CD4-positive, alpha-beta T cell treated with Interleukin-4 for 4 hours (primary cell): ENCODE measurements at regions not wholly inside any gene's neighbourhood (a gene's known extent, or its start where the extent isn't known, plus 50 kb on each side); places are given as distances from the start of the nearest gene placed in this dataset.
"Not testable (repeated sequence)": the region's sequence is repeated elsewhere in the genome, so short reads cannot be mapped to it uniquely, and the experiment has no call there.

Experiments
- DNase-seq: peaks from one replicate; pipeline ENCODE4 v3.0.0-alpha.2; 2020

- no peak for DNase-seq
Observed at GRCh38 chr10:81502677-81503359, 372.2 kb upstream of the NRG3 start.

GRCh38 chr10:81505777-81506176 lies 369.2 kb upstream of the NRG3 start:
- DNase-seq: not testable (repeated sequence)

- DNase-seq: no peak
Observed at GRCh38 chr10:81514811-81515210, 360.2 kb upstream of the NRG3 start.

- DNase-seq: no peak
Observed at GRCh38 chr10:81520688-81521087, 354.3 kb upstream of the NRG3 start.

- DNase-seq: no peak
Observed at GRCh38 chr10:81524467-81524866, 350.5 kb upstream of the NRG3 start.

GRCh38 chr10:81532403-81532802 lies 342.6 kb upstream of the NRG3 start:
- DNase-seq: no peak

- DNase-seq: no peak
Observed at GRCh38 chr10:81534991-81535390, 340.0 kb upstream of the NRG3 start.

- no peak for DNase-seq
Observed at GRCh38 chr10:81541517-81541916, 333.5 kb upstream of the NRG3 start.

- no peak for DNase-seq
Observed at GRCh38 chr10:81546243-81546642, 328.8 kb upstream of the NRG3 start.

- DNase-seq: no peak
Observed at GRCh38 chr10:81548160-81548559, 326.8 kb upstream of the NRG3 start.

- DNase-seq: no peak
Observed at GRCh38 chr10:81564143-81564542, 310.9 kb upstream of the NRG3 start.

GRCh38 chr10:81569488-81569887 lies 305.5 kb upstream of the NRG3 start:
- no peak for DNase-seq

GRCh38 chr10:81570349-81570748 lies 304.6 kb upstream of the NRG3 start:
- DNase-seq: no peak

GRCh38 chr10:81570878-81571794 lies 303.9 kb upstream of the NRG3 start:
- no peak for DNase-seq

- no peak for DNase-seq
Observed at GRCh38 chr10:81575036-81575435, 300.0 kb upstream of the NRG3 start.

- DNase-seq: no peak
Observed at GRCh38 chr10:81576336-81576735, 298.7 kb upstream of the NRG3 start.

GRCh38 chr10:81594991-81595390 lies 280.0 kb upstream of the NRG3 start:
- no peak for DNase-seq

- no peak for DNase-seq
Observed at GRCh38 chr10:81600185-81600584, 274.8 kb upstream of the NRG3 start.

- no peak for DNase-seq
Observed at GRCh38 chr10:81603106-81603620, 271.8 kb upstream of the NRG3 start.

- DNase-seq: not testable (repeated sequence)
Observed at GRCh38 chr10:81644485-81644884, 230.5 kb upstream of the NRG3 start.

- no peak for DNase-seq
Observed at GRCh38 chr10:81655986-81656385, 219.0 kb upstream of the NRG3 start.

- no peak for DNase-seq
Observed at GRCh38 chr10:81662837-81663236, 212.2 kb upstream of the NRG3 start.

- DNase-seq: not testable (repeated sequence)
Observed at GRCh38 chr10:81664800-81665199, 210.2 kb upstream of the NRG3 start.

GRCh38 chr10:81674941-81675340 lies 200.1 kb upstream of the NRG3 start:
- DNase-seq: no peak
